PFSK-1 (cell line): ENCODE measurements at regions not wholly inside any gene's neighbourhood (a gene's known extent, or its start where the extent isn't known, plus 50 kb on each side); places are given as distances from the start of the nearest gene placed in this dataset.

Source experiments
- FOXP2 ChIP-seq: optimal IDR thresholded peaks from 2 replicates; pipeline ENCODE3; 2011; ENCODE audit warnings: borderline replicate concordance, control low read depth, inconsistent platforms; ENCODE audit not compliant: insufficient read depth; ENCODE audit errors: extremely low read length, extremely low read depth
- POLR2AphosphoS5 ChIP-seq: IDR thresholded peaks from 2 replicates; pipeline ENCODE4 v1.6.1; 2012; ENCODE audit warnings: low read depth, mild to moderate bottlenecking, control low read depth, low read length, moderate library complexity
- SIN3A ChIP-seq: IDR thresholded peaks from 2 replicates; pipeline ENCODE4 v1.6.1; 2012; ENCODE audit warnings: mild to moderate bottlenecking, low read length, moderate library complexity, borderline replicate concordance; ENCODE audit not compliant: insufficient read depth
- TAF1 ChIP-seq: IDR thresholded peaks from 2 replicates; pipeline ENCODE4 v1.6.1; 2012; ENCODE audit warnings: low read length, control low read depth, borderline replicate concordance; ENCODE audit not compliant: insufficient read depth
- TF ChIP-seq, protein P1 (sequence below), 2 experiments: IDR thresholded peaks; 2 replicates each; pipeline versions ENCODE4 v1.6.1 to v1.8.0; 2011 to 2012; ENCODE audit warnings: low read depth in 2 of 2, low read length in 2 of 2, control low read depth in 1 of 2, inconsistent platforms in 1 of 2, mild to moderate bottlenecking in 1 of 2, moderate library complexity in 1 of 2; ENCODE audit not compliant: insufficient read depth in 1 of 2

DNA sequence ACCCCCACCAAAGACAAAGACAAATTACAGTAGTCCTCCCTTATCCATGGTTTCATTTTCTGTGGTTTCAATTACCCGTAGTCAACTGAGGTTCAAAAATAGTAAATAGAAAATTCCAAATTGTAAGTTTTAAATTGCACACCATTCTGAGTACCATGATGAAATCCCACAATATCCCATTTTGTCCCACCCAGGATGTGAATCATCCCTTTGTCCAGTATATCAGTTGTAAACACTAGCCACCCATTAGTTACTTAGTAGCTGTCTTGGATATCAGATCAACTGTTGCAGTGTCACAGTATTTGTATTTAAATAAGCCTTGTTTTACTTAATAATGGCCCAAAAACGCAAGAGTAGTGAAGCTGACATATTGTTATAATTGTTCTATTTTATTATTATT lies 364.0 kb upstream of the ARID1B start:
- TF ChIP-seq, protein P1, sequence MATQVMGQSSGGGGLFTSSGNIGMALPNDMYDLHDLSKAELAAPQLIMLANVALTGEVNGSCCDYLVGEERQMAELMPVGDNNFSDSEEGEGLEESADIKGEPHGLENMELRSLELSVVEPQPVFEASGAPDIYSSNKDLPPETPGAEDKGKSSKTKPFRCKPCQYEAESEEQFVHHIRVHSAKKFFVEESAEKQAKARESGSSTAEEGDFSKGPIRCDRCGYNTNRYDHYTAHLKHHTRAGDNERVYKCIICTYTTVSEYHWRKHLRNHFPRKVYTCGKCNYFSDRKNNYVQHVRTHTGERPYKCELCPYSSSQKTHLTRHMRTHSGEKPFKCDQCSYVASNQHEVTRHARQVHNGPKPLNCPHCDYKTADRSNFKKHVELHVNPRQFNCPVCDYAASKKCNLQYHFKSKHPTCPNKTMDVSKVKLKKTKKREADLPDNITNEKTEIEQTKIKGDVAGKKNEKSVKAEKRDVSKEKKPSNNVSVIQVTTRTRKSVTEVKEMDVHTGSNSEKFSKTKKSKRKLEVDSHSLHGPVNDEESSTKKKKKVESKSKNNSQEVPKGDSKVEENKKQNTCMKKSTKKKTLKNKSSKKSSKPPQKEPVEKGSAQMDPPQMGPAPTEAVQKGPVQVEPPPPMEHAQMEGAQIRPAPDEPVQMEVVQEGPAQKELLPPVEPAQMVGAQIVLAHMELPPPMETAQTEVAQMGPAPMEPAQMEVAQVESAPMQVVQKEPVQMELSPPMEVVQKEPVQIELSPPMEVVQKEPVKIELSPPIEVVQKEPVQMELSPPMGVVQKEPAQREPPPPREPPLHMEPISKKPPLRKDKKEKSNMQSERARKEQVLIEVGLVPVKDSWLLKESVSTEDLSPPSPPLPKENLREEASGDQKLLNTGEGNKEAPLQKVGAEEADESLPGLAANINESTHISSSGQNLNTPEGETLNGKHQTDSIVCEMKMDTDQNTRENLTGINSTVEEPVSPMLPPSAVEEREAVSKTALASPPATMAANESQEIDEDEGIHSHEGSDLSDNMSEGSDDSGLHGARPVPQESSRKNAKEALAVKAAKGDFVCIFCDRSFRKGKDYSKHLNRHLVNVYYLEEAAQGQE (IDR thresholded peaks at IDR 0.05; ENCODE audit: insufficient read depth in 1 of 2, low read depth in 2 of 2, low read length in 2 of 2): no peak
- TF ChIP-seq POLR2AphosphoS5: no peak
- no peak for TF ChIP-seq FOXP2
- no peak for TF ChIP-seq TAF1
- TF ChIP-seq SIN3A: no peak

DNA sequence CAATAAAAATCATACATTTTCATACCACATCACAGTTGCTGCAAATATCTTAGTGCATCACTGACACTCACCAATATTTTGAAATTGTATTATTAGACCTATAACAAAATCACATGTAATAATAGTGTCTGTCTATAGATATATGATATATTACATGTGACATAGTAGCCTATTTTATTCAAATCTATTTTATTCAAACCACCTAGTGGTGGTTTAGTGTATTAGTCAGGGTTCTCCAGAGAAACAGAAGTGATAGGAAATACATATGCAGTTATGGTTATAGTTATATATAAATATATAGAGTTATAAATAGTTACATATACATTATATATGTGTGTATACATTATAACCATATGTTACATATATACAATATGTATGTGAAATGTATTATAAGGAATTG lies 366.5 kb upstream of the ARID1B start:
- TF ChIP-seq, protein P1 (IDR thresholded peaks at IDR 0.05; ENCODE audit: insufficient read depth in 1 of 2, low read depth in 2 of 2, low read length in 2 of 2): no peak
- TF ChIP-seq POLR2AphosphoS5: no peak
- TF ChIP-seq TAF1: no peak
- no peak for TF ChIP-seq FOXP2
- no peak for TF ChIP-seq SIN3A

DNA sequence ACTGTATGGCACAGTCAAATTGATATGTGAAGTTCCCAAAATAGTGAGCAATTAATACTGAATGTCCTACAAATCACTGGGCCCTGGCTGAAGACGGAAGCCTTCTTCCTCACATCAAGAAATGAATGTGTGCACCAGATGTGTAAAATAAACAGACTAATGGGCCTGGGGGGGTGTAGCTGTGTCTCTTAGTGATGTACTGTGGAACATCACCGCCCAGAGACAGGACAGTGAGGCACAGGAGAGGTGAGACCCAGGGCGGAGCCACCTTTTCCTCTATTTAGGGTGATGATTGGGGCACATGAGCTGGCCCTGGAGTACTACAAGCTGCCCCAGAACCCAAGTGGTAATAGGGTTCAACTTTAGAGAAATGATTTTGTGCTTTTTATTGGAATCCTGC lies 368.5 kb upstream of the ARID1B start:
- TF ChIP-seq SIN3A (no peak), TAF1 (no peak), POLR2AphosphoS5 (no peak), FOXP2 (no peak)
- TF ChIP-seq, protein P1 (IDR thresholded peaks at IDR 0.05; ENCODE audit: insufficient read depth in 1 of 2, low read depth in 2 of 2, low read length in 2 of 2): no peak

DNA sequence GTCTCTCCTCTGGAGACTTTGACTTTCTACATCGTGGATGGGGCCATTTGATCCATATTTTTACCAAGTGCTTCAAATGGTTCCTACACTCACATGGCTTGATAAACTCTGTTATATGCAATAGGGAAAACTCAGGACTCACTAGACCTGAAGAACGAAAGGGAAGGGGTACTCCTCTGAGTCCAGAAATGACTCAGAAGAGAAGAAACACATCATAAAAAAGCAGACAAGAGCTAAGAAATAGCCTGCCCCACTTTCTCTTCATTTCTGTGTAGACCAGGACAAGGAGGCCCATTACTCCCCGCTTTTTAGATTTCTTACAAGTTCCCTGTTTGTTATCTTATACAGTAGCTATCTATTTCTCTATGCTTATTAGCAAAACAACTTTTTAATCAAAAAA lies 369.8 kb upstream of the ARID1B start:
- TF ChIP-seq, protein P1 (IDR thresholded peaks at IDR 0.05; ENCODE audit: insufficient read depth in 1 of 2, low read depth in 2 of 2, low read length in 2 of 2): no peak
- no peak for TF ChIP-seq TAF1
- TF ChIP-seq POLR2AphosphoS5: no peak
- TF ChIP-seq FOXP2: no peak
- TF ChIP-seq SIN3A: no peak

DNA sequence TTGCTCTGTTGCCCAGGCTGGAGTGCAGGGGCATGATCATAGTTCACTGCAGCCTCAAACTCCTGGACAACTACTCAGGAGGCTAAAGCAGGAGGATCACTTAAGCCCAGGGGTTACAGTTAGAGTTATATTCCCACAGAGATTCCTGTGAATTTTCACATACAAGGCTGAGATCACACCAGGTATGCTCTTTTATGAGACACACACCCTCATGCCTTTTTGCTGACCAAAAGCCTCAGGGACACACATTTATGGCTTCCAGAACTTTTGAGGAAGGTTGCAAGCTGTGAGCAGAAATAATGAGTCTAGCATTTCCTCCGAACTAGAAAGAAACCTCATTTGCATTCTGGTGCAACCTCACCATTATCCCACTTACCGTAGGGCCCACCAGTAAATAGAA lies 370.5 kb upstream of the ARID1B start:
- TF ChIP-seq POLR2AphosphoS5 (no peak), FOXP2 (no peak), TAF1 (no peak), SIN3A (no peak)
- TF ChIP-seq, protein P1 (IDR thresholded peaks at IDR 0.05; ENCODE audit: insufficient read depth in 1 of 2, low read depth in 2 of 2, low read length in 2 of 2): no peak
